GM23338 (cell line): ENCODE measurements at regions not wholly inside any gene's neighbourhood (a gene's known extent, or its start where the extent isn't known, plus 50 kb on each side); places are given as distances from the start of the nearest gene placed in this dataset.

Source experiments
- ATAC-seq: fragments of 200-7000 bp; cut with Tn5 transposase; 3 replicates; pipeline ENCODE4 v1.9.1; 2020
- DNase-seq: peaks from one replicate; pipeline ENCODE4 v3.0.0-alpha.2; 2015; ENCODE audit warnings: low spot score
- H2AFZ ChIP-seq: fragments of 200-600 bp; sonication (generic); 2 replicates; pipeline ENCODE4 v1.8.0; 2016; ENCODE audit warnings: antibody characterized with exemption, mild to moderate bottlenecking, moderate library complexity
- H3F3A ChIP-seq: fragments of 200-600 bp; sonication (generic); replicated peaks from 2 replicates; pipeline ENCODE4 v1.8.0; 2017; ENCODE audit warnings: antibody characterized with exemption, mixed run types, low read depth
- H3K27ac ChIP-seq: fragments of 200-600 bp; sonication (generic); 2 replicates; pipeline ENCODE4 v1.6.1; 2016; ENCODE audit warnings: low read depth
- H3K27me3 ChIP-seq: fragments of 200-600 bp; sonication (generic); 2 replicates; pipeline ENCODE4 v1.8.0; 2016; ENCODE audit warnings: mild to moderate bottlenecking, mixed run types, moderate library complexity; ENCODE audit not compliant: insufficient read depth
- H3K36me3 ChIP-seq: fragments of 200-600 bp; sonication (generic); 2 replicates; pipeline ENCODE4 v1.8.0; 2016; ENCODE audit warnings: mild to moderate bottlenecking; ENCODE audit not compliant: insufficient read depth
- H3K4me1 ChIP-seq: fragments of 200-600 bp; sonication (generic); 2 replicates; pipeline ENCODE4 v1.8.0; 2016; ENCODE audit warnings: mild to moderate bottlenecking, moderate library complexity; ENCODE audit not compliant: insufficient read depth
- H3K4me2 ChIP-seq: fragments of 200-600 bp; sonication (generic); 2 replicates; pipeline ENCODE4 v1.7.1; 2017; ENCODE audit warnings: mixed run types
- H3K4me3 ChIP-seq: fragments of 200-600 bp; sonication (generic); 2 replicates; pipeline ENCODE4 v1.6.1; 2016; ENCODE audit warnings: mixed run types
- H3K79me2 ChIP-seq: fragments of 200-600 bp; sonication (generic); replicated peaks from 2 replicates; pipeline ENCODE4 v1.8.0; 2017; ENCODE audit warnings: mild to moderate bottlenecking; ENCODE audit not compliant: insufficient read depth
- H3K9me2 ChIP-seq: fragments of 200-600 bp; sonication (generic); 2 replicates; pipeline ENCODE4 v1.8.0; 2017; ENCODE audit not compliant: insufficient read depth
- H4K20me1 ChIP-seq: fragments of 200-600 bp; sonication (generic); replicated peaks from 2 replicates; pipeline ENCODE4 v1.8.0; 2017; ENCODE audit warnings: mild to moderate bottlenecking; ENCODE audit not compliant: insufficient read depth
- H3K27ac Mint-ChIP-seq: 2 replicates; pipeline ENCODE4 v1.8.0; 2020; ENCODE audit warnings: inconsistent platforms, mild to moderate bottlenecking, moderate library complexity, mixed read lengths
- H3K27me3 Mint-ChIP-seq: 3 replicates; pipeline ENCODE4 v1.8.0; 2022; ENCODE audit warnings: low read depth, mild to moderate bottlenecking, moderate library complexity, mixed read lengths, inconsistent platforms; ENCODE audit not compliant: insufficient read depth, poor library complexity
- H3K36me3 Mint-ChIP-seq: 3 replicates; pipeline ENCODE4 v1.8.0; 2021; ENCODE audit warnings: low read depth, mild to moderate bottlenecking, inconsistent platforms, moderate library complexity, mixed read lengths
- H3K4me1 Mint-ChIP-seq: 3 replicates; pipeline ENCODE4 v1.8.0; 2020; ENCODE audit warnings: mild to moderate bottlenecking, inconsistent platforms, mixed read lengths
- H3K4me3 Mint-ChIP-seq: 3 replicates; pipeline ENCODE4 v1.8.0; 2021; ENCODE audit warnings: moderate library complexity, mild to moderate bottlenecking, inconsistent platforms, mixed read lengths
- H3K9me3 Mint-ChIP-seq: 3 replicates; pipeline ENCODE4 v1.8.0; 2020; ENCODE audit warnings: moderate library complexity, mild to moderate bottlenecking, inconsistent platforms, mixed read lengths
- CREB1 ChIP-seq: fragments of 250-450 bp; sonication (Bioruptor Pico); IDR thresholded peaks from 2 replicates; pipeline ENCODE4 v1.5.0; 2020; ENCODE audit warnings: low read depth, mild to moderate bottlenecking, moderate library complexity
- CTCF ChIP-seq, 2 experiments: fragments of 200-600 bp in 1 of 2; sonication (generic) in 1 of 2; conservative IDR thresholded peaks; 2 replicates each; pipeline versions ENCODE4 v1.5.1 to v1.6.1; 2016 to 2017; ENCODE audit warnings: antibody characterized with exemption in 2 of 2, low read depth in 2 of 2, mild to moderate bottlenecking in 2 of 2, moderate library complexity in 1 of 2
- ETS1 ChIP-seq: IDR thresholded peaks from 2 replicates; pipeline ENCODE4 v1.6.1; 2016; ENCODE audit warnings: antibody characterized with exemption
- EZH2 ChIP-seq: fragments of 200-600 bp; sonication (generic); IDR thresholded peaks from one replicate; pipeline ENCODE4 v1.8.0; 2017; ENCODE audit warnings: antibody characterized with exemption, mild to moderate bottlenecking, low read depth; ENCODE audit not compliant: unreplicated experiment
- EZH2phosphoT487 ChIP-seq: fragments of 200-600 bp; sonication (generic); IDR thresholded peaks from one replicate; pipeline ENCODE4 v1.8.1; 2018; ENCODE audit warnings: antibody characterized with exemption; ENCODE audit not compliant: unreplicated experiment
- JUNB ChIP-seq: IDR thresholded peaks from one replicate; pipeline ENCODE4 v1.6.1; 2016; ENCODE audit warnings: antibody characterized with exemption; ENCODE audit not compliant: unreplicated experiment
- NANOG ChIP-seq: IDR thresholded peaks from 2 replicates; pipeline ENCODE4 v1.6.1; 2016; ENCODE audit warnings: antibody characterized with exemption, borderline replicate concordance
- POLR2AphosphoS5 ChIP-seq: IDR thresholded peaks from 2 replicates; pipeline ENCODE4 v1.6.1; 2016; ENCODE audit warnings: antibody characterized with exemption, low read depth
- STAT1 ChIP-seq: IDR thresholded peaks from one replicate; pipeline ENCODE4 v1.6.1; 2016; ENCODE audit warnings: antibody characterized with exemption; ENCODE audit not compliant: unreplicated experiment
- ZNF114 ChIP-seq: fragments of 250-450 bp; sonication (Bioruptor Pico); IDR thresholded peaks from 2 replicates; pipeline ENCODE4 v1.5.0; 2020; ENCODE audit warnings: mild to moderate bottlenecking, moderate library complexity
- ZNF331 ChIP-seq: fragments of 250-450 bp; sonication (Bioruptor Pico); IDR thresholded peaks from 2 replicates; pipeline ENCODE4 v1.5.0; 2020; ENCODE audit warnings: low read depth, mild to moderate bottlenecking, moderate library complexity
- ZNF462 ChIP-seq: fragments of 250-450 bp; sonication (Bioruptor Pico); IDR thresholded peaks from 2 replicates; pipeline ENCODE4 v1.5.0; 2020; ENCODE audit warnings: mild to moderate bottlenecking, moderate library complexity

- TF ChIP-seq POLR2AphosphoS5 (no peak), STAT1 (no peak), EZH2phosphoT487 (no peak), ETS1 (no peak), JUNB (no peak), ZNF114 (CRISPR knock-in tag) (no peak), NANOG (no peak)
Measured at GRCh38 chr5:147061431-147061830, 173.4 kb upstream of the STK32A start (continued).

- H3K27ac Mint-ChIP-seq: no peak overlapping the region
- H3K27ac ChIP-seq: no peak overlapping the region
- no peaks in the 10 kb centered on the region for H3K36me3 Mint-ChIP-seq
- no peaks in the 10 kb centered on the region for H3K36me3 ChIP-seq
- H3K4me3 ChIP-seq: no peak overlapping the region
- no peaks in the 10 kb centered on the region for H3F3A ChIP-seq
- H3K27me3 ChIP-seq: no peaks in the 10 kb centered on the region
- no peaks in the 10 kb centered on the region for H3K9me3 Mint-ChIP-seq
- H3K4me3 Mint-ChIP-seq: no peak overlapping the region
- no peaks in the 10 kb centered on the region for H3K4me1 Mint-ChIP-seq
- H2AFZ ChIP-seq: no peak overlapping the region
- no peak for ATAC-seq
- no peak for DNase-seq
- no peak overlapping the region for H3K4me2 ChIP-seq
- H3K4me1 ChIP-seq: no peaks in the 10 kb centered on the region
- no peaks in the 10 kb centered on the region for H3K9me2 ChIP-seq
- H3K27me3 Mint-ChIP-seq: no peaks in the 10 kb centered on the region
- no peaks in the 10 kb centered on the region for H4K20me1 ChIP-seq
- H3K79me2 ChIP-seq: no peaks in the 10 kb centered on the region
- no peak for TF ChIP-seq EZH2phosphoT487
- TF ChIP-seq CTCF (conservative IDR thresholded peaks at IDR 0.05; ENCODE audit: low read depth in 2 of 2): no peak
- TF ChIP-seq ZNF462: no peak
- no peak for TF ChIP-seq CREB1
- TF ChIP-seq ETS1: no peak
- no peak for TF ChIP-seq JUNB
- no peak for TF ChIP-seq NANOG
- no peak for TF ChIP-seq POLR2AphosphoS5
- TF ChIP-seq EZH2: no peak
- no peak for TF ChIP-seq ZNF331 (CRISPR knock-in tag)
- TF ChIP-seq ZNF114 (CRISPR knock-in tag): no peak
- TF ChIP-seq STAT1: no peak
Measured at GRCh38 chr5:147062427-147062826, 172.4 kb upstream of the STK32A start.
